Calu3 (cell line): ENCODE measurements at regions not wholly inside any gene's neighbourhood (a gene's known extent, or its start where the extent isn't known, plus 50 kb on each side); places are given as distances from the start of the nearest gene placed in this dataset.

Experiments used
- BruUV-seq: library from RNA; stranded (reverse); fragments of 400-500 nt; replicated peaks from 2 replicates; lab custom pipeline; 2021; lab: Mats Ljungman, UMichigan
- CTCF ChIA-PET: fragments of 300-600 bp; sonication (Branson Sonifier 250); formaldehyde crosslinking; loops from one replicate; lab custom pipeline; 2022; ENCODE audit warnings: antibody characterized with exemption; lab: Charles Lee
- DNase-seq: peaks from one replicate; pipeline ENCODE4 v3.0.0; 2022
- H3K27ac Mint-ChIP-seq: one replicate; pipeline ENCODE4 v1.8.0; 2022; ENCODE audit warnings: mixed read lengths; ENCODE audit not compliant: unreplicated experiment
- H3K27me3 Mint-ChIP-seq: one replicate; pipeline ENCODE4 v1.8.0; 2022; ENCODE audit warnings: mixed read lengths; ENCODE audit not compliant: unreplicated experiment
- H3K36me3 Mint-ChIP-seq: one replicate; pipeline ENCODE4 v1.8.0; 2022; ENCODE audit warnings: mild to moderate bottlenecking, moderate library complexity, mixed read lengths; ENCODE audit not compliant: insufficient read depth, unreplicated experiment
- H3K4me1 Mint-ChIP-seq: one replicate; pipeline ENCODE4 v1.8.0; 2022; ENCODE audit warnings: mild to moderate bottlenecking, low read depth, mixed read lengths; ENCODE audit not compliant: unreplicated experiment
- H3K4me3 Mint-ChIP-seq: one replicate; pipeline ENCODE4 v1.8.0; 2022; ENCODE audit warnings: mild to moderate bottlenecking, low read depth, moderate library complexity, mixed read lengths; ENCODE audit not compliant: unreplicated experiment
- H3K9me3 Mint-ChIP-seq: one replicate; pipeline ENCODE4 v1.8.0; 2022; ENCODE audit warnings: low read depth, mixed read lengths; ENCODE audit not compliant: unreplicated experiment
- CTCF ChIP-seq: fragments of 200-600 bp; IDR thresholded peaks from one replicate; pipeline ENCODE4 v1.8.0; 2022; ENCODE audit warnings: antibody characterized with exemption; ENCODE audit not compliant: unreplicated experiment
- intact Hi-C: fragments of 100-400 bp; cut with micrococcal nuclease; formaldehyde crosslinking; loops from one replicate; pipeline ENCODE4 v1.10.0; 2022; ENCODE audit not compliant: unreplicated experiment

- Mint-ChIP-seq H3K36me3 (no peaks in the 10 kb centered on the region), H3K4me1 (peaks cover 8% of the 10 kb centered on the region), H3K4me3 (no peak overlapping the region), H3K27ac (no peak overlapping the region), H3K27me3 (no peaks in the 10 kb centered on the region), H3K9me3 (peaks cover 5% of the 10 kb centered on the region)
- CTCF ChIA-PET, result no interaction called here
- TF ChIP-seq CTCF, result no peak
- intact Hi-C loops, result no loop called here
- no peak for DNase-seq
- no TSS peak for BruUV-seq
These were observed 176.1 kb upstream of the NREP start for GRCh38 chr5:111933086-111933485.

- Mint-ChIP-seq H3K4me3 (no peak overlapping the region), H3K27ac (no peak overlapping the region), H3K27me3 (no peaks in the 10 kb centered on the region), H3K9me3 (peaks cover under 1% of the 10 kb centered on the region), H3K4me1 (peaks cover 8% of the 10 kb centered on the region), H3K36me3 (no peaks in the 10 kb centered on the region)
- DNase-seq, result peak; percentile 32
- no peak for TF ChIP-seq CTCF
- no TSS peak for BruUV-seq
- intact Hi-C loops, result no loop called here
- CTCF ChIA-PET, result no interaction called here
These were observed 175.6 kb upstream of the NREP start for GRCh38 chr5:111932628-111933027.

GRCh38 chr5:111932199-111932598 is 175.2 kb upstream of the NREP start:
- no peak overlapping the region for H3K27ac Mint-ChIP-seq
- TF ChIP-seq CTCF, result no peak
- no peaks in the 10 kb centered on the region for H3K36me3 Mint-ChIP-seq
- no peak for DNase-seq
- no TSS peak for BruUV-seq
- H3K9me3 Mint-ChIP-seq, result no peaks in the 10 kb centered on the region
- H3K27me3 Mint-ChIP-seq, result no peaks in the 10 kb centered on the region
- H3K4me1 Mint-ChIP-seq, result peaks cover 8% of the 10 kb centered on the region
- intact Hi-C loops, result no loop called here
- no peak overlapping the region for H3K4me3 Mint-ChIP-seq
- CTCF ChIA-PET, result no interaction called here

- H3K27me3 Mint-ChIP-seq, result no peaks in the 10 kb centered on the region
- intact Hi-C loops, result no loop called here
- H3K36me3 Mint-ChIP-seq, result no peaks in the 10 kb centered on the region
- H3K4me3 Mint-ChIP-seq, result no peak overlapping the region
- DNase-seq, result no peak
- peaks cover 8% of the 10 kb centered on the region for H3K4me1 Mint-ChIP-seq
- CTCF ChIA-PET, result no interaction called here
- no peak overlapping the region for H3K27ac Mint-ChIP-seq
- no peak for TF ChIP-seq CTCF
- H3K9me3 Mint-ChIP-seq, result no peaks in the 10 kb centered on the region
- BruUV-seq, result no TSS peak
These were observed 174.7 kb upstream of the NREP start for GRCh38 chr5:111931655-111932054.
